ENCODE measurements at regions not wholly inside any gene's neighbourhood (a gene's known extent, or its start where the extent isn't known, plus 50 kb on each side); places are given as distances from the start of the nearest gene placed in this dataset.
A peak's percentile ranks its signal among the peaks of the same experiment; 100 is the strongest.

DNA sequence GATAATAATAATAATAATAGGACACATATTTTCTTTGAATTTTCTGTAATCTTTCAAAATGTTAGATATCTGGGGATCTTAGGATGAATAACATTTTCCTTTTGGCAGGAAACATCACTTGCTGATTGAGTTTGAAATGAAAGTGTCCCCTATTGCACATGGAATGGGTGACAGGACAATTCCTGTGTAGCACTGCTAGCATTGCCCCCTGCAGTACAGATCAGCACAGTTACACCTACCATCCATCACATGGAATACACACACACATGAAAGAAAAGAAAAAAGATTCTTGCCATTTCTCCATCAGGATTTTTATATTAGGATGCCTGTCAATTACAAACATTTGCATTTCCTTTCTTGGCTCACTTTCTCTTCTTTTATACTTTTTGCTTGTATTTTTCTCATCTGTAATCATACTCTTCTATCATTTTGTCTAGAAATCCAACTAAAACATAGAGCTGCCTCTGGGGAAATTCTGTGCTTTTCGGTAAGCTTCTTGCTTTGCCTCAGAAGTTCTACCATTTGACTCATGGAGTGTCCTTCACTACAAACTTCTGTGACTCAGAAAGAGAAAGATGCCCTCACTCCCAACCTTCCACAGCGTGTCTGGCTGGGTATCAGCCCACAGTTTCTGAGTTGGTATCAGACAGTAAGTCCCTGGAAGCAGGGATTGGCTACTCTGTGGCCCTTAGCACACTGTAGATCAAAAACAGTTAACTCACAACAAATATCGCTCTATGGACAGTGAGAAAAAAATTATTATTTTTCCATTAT, 641.2 kb downstream of the PTPRC start:
- peak in 1 of 3 donors; percentile 9 for DNase-seq (ENCODE audit: low read depth in 3 of 3)

- no peak for DNase-seq (ENCODE audit: low read depth in 3 of 3)
Observed at GRCh38 chr1:199282751-199283305, 644.0 kb downstream of the PTPRC start.

- DNase-seq (ENCODE audit: low read depth in 3 of 3), result no peak
Observed at GRCh38 chr1:199283794-199284193, 645.0 kb downstream of the PTPRC start.

- DNase-seq (ENCODE audit: low read depth in 3 of 3), result no peak
Observed at GRCh38 chr1:199287206-199287605, 648.4 kb downstream of the PTPRC start.

GRCh38 chr1:199287647-199288046, 648.8 kb downstream of the PTPRC start:
- DNase-seq (ENCODE audit: low read depth in 3 of 3), result no peak

GRCh38 chr1:199290186-199290585, 651.3 kb downstream of the PTPRC start:
- no peak for DNase-seq (ENCODE audit: low read depth in 3 of 3)

- no peak for DNase-seq (ENCODE audit: low read depth in 3 of 3)
Observed at GRCh38 chr1:199291022-199291740, 652.3 kb downstream of the PTPRC start.

GRCh38 chr1:199292896-199293295, 654.1 kb downstream of the PTPRC start:
- no peak for DNase-seq (ENCODE audit: low read depth in 3 of 3)

- DNase-seq (ENCODE audit: low read depth in 3 of 3), result no peak
Observed at GRCh38 chr1:199295107-199295506, 656.3 kb downstream of the PTPRC start.

DNA sequence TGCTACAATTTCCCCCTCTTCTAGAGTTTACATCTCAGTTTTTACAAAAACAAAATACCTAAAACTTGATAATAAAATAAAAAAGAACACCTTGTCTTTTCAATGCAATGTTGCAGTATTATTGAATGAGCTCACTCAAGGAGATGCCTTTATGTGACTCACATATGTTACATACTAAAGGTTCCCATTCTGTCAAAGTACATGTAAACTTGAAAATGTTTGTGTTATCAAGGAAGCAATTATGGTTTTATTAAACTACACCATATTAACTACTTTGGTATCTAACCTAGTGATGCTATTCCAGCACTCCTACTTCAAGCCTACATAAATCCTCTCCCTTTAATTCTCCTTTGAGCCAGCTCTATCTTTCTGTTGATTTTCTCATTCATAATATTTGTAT, 658.3 kb downstream of the PTPRC start:
- DNase-seq (ENCODE audit: low read depth in 3 of 3), result no peak

DNA sequence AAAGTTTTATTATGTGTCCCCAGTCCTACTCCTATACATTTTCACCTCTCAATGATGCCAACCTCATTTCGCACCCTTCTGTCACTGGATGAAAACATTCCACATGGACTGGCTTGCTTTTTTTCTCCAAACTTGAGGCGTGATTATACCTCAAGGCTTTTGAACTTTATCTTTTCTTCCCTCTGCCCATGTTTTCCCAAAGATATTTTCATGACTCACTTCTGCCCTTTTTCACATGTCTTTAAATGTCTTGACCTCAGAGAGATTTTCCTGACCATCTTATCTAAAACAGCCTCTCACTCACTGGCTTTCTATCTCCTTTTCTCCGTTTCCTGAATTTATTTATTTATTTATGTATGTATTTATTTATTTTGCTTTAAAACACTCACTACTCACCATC, 659.0 kb downstream of the PTPRC start:
- DNase-seq (ENCODE audit: low read depth in 3 of 3), result no peak

DNA sequence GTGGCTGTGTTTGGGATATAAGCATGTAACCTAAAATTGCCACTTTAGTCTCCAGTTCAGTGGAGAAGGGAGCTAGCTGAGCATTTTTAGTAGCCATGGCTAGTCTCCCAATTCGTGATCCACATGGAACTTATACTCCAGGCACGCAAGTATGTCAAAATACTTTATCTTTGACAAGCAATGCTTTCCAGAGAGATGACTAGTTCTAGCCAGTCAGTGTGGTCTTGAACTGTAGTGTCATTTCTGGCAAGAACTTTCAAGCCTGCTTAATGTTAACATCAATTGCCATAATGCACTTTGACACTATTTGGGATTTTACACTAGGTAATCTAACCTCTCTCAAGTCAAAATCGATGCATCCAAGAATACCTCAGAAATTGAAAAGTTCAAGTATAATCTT, 660.0 kb downstream of the PTPRC start:
- no peak for DNase-seq (ENCODE audit: low read depth in 3 of 3)

DNA sequence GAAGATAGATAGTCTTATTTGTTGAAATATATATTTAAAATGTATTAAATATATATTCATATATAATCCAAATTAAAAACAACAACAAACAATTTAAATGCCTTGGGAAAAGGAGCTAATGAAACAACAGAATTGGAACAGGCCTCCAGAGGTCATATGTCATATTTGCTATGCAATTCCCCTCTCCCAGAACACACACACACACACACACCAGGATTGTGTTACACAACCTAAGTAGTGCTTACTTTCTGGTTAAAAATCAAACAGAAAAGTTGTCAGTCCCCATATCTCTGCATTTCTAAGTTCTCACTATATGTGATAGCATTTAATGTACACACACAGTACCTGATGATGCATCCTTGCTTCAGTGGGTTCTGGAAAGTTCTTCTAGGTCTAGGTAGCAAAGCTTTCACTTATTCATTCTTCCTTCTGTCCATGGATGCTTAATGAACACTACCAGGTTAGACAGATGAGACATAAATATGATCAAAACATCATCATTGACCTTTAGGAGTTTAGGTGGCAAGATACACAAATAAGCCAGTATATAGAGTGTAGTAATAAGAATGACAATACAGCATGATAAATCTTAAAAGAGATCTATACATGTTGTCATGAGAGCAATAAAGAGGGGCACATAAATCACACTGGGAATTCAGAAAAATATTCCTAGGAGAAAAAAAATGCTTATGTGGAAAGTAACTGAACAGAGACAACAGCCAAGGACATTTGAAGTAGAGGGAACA, 662.8 kb downstream of the PTPRC start:
- DNase-seq (ENCODE audit: low read depth in 3 of 3), result no peak

DNA sequence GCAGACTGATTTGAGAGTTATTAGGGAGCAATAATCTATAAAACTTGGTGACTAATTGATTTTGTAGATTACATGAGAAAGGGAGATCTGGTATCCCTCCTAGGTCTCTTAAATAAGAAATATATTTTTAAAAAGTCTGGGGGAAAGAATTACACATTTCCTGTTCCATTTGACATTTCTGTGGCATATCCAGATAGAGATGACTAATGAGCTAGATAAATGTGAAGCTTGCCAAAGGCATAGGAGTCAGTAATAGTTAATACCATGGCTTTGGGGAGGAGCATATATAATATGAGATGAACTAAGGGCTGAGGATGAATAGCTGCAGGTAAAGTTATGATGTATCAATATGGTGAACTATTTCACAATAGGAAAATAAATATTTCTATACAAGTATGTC, 663.7 kb downstream of the PTPRC start:
- DNase-seq (ENCODE audit: low read depth in 3 of 3), result no peak

DNA sequence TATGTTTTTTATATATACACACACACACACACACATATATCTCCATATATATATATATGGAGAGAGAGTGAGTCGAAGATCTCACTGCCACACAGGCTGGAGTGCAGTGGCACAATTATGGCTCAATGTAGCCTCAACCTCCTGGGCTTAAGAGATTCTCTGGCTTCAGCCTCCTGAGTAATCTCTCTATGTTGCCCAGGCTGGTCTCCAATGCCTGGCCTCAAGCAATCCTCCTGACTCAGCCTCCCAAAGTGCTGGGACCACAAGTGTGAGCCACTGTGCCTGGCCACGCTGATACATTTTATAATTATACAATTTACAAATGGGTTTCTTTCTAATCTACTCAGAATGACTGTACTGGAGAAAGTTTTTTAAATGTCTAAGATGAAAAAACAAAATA, 664.2 kb downstream of the PTPRC start:
- DNase-seq (ENCODE audit: low read depth in 3 of 3), result no peak

GRCh38 chr1:199305053-199305452, 666.2 kb downstream of the PTPRC start:
- DNase-seq (ENCODE audit: low read depth in 3 of 3), result no peak

- DNase-seq (ENCODE audit: low read depth in 3 of 3), result no peak
Observed at GRCh38 chr1:199307496-199308264, 668.8 kb downstream of the PTPRC start.

GRCh38 chr1:199308349-199308846, 669.6 kb downstream of the PTPRC start:
- DNase-seq (ENCODE audit: low read depth in 3 of 3), result no peak

DNA sequence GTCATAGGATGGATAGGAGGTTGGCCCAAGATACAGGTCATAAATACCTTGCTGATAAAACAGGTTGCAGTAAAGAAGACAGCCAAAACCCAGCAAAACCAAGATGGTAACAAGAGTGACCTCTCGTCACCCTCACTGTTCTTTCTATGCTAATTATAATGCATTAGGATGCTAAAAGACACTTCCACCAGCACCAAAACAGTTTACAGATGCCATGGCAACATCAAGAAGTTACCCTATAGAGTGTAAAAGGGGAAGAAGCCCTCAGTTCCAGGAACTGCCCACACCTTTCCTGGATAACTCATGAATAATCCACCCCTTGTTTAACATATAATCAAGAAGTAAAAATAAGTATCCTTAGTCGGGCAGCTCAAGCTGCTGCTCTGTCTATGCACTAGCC, 671.9 kb downstream of the PTPRC start:
- DNase-seq (ENCODE audit: low read depth in 3 of 3), result no peak

DNA sequence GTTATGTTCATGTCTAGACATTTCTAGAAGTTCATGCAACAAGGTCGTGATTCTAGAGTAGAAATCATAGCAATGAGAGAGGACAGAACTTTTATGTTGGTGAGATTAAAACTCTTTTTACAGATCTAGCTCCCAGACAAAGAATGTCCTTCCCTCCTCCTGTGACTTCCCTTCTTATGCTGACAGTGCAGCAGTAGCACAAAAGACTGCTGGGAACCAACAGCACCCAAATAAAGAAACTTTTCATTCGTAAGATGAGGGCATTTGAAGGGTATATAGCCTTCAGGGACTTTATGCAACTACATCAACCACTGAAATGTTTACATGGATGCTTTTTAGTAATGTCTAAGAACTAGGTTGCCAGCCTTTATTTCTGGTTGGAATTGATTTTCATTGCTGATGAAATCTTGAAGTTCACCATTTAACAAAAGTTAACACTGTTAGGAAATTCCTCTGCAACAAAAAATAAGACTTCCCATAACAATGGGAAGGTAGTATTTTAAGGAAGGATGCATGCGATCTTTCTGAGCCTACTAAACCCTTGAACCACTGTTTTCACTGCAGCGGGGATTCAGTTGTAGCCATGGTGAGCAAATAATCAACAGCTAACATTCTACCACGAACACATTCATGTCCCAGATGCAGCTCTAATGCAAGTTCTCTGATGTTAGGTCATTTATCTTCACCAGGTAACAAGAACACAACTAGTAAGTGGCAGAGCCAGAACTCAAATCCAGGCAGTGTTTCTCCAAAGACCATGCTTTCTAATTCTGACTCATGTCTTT, 672.8 kb downstream of the PTPRC start:
- DNase-seq (ENCODE audit: low read depth in 3 of 3), result no peak

GRCh38 chr1:199312626-199313025, 673.8 kb downstream of the PTPRC start:
- DNase-seq (ENCODE audit: low read depth in 3 of 3), result no peak
